Neural cell (in vitro differentiated cells): ENCODE measurements at regions not wholly inside any gene's neighbourhood (a gene's known extent, or its start where the extent isn't known, plus 50 kb on each side); places are given as distances from the start of the nearest gene placed in this dataset.

ENCODE experiments used
- CTCF ChIP-seq: fragments of 450-650 bp; IDR thresholded peaks from 2 replicates; pipeline ENCODE4 v1.5.1; 2014; ENCODE audit warnings: antibody characterized with exemption, mild to moderate bottlenecking, moderate library complexity; ENCODE audit not compliant: poor library complexity, severe bottlenecking
- EP300 ChIP-seq: fragments of 450-650 bp; conservative IDR thresholded peaks from 2 replicates; pipeline ENCODE4 v1.6.1; 2014; ENCODE audit warnings: antibody characterized with exemption, mild to moderate bottlenecking, moderate library complexity; ENCODE audit not compliant: poor library complexity, severe bottlenecking
- RAD21 ChIP-seq: fragments of 450-650 bp; conservative IDR thresholded peaks from 2 replicates; pipeline ENCODE4 v1.6.1; 2014; ENCODE audit warnings: antibody characterized with exemption, mild to moderate bottlenecking, moderate library complexity
- REST ChIP-seq: IDR thresholded peaks from 2 replicates; pipeline ENCODE4 v1.6.1; 2012; ENCODE audit warnings: borderline replicate concordance
- SMC3 ChIP-seq: fragments of 450-650 bp; conservative IDR thresholded peaks from 2 replicates; pipeline ENCODE4 v1.6.1; 2014; ENCODE audit warnings: antibody characterized with exemption, mild to moderate bottlenecking, moderate library complexity; ENCODE audit not compliant: poor library complexity
- TAF1 ChIP-seq: IDR thresholded peaks from 2 replicates; pipeline ENCODE4 v1.6.1; 2012; ENCODE audit warnings: low read depth

- TF ChIP-seq CTCF (no peak), SMC3 (no peak), EP300 (no peak), REST (no peak), RAD21 (no peak), TAF1 (no peak)
Observed at GRCh38 chr22:48088926-48089536, 1326.6 kb downstream of the TBC1D22A start.
